ENCODE measurements at regions not wholly inside any gene's neighbourhood (a gene's known extent, or its start where the extent isn't known, plus 50 kb on each side); places are given as distances from the start of the nearest gene placed in this dataset.

DNA sequence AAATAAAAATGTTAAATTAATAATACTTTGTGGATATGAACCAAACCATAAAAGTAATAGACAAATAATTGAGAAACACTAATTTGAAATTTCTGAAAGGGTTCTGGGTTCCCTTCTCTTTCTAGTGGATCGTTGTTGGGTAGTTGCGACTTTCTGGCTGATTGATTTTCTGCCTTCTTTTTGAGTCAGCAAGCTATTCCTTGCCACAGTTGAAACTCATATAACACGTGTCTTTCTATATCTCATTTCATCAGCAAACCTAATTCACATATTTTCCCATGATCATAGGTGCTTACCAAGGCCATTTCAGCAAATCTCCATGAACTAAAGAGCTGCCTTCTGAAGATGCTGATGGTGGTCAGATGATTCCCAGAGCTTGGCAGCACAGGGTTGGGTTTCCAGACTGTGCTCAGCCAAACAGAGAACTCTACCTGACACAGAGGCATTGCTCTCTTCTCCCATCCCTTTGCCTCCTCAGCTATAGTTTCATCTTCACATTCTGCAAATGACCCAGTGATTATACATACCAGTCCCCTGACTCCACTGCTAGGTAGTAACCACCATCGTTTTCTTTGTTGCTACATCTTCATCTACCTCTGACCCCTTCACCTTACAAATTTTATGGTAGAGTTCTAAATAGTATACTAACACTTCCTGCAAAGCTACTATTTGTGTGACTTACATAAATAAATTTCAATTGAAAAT lies 383.9 kb upstream of the DPH6 start:
- TF ChIP-seq, protein P1, sequence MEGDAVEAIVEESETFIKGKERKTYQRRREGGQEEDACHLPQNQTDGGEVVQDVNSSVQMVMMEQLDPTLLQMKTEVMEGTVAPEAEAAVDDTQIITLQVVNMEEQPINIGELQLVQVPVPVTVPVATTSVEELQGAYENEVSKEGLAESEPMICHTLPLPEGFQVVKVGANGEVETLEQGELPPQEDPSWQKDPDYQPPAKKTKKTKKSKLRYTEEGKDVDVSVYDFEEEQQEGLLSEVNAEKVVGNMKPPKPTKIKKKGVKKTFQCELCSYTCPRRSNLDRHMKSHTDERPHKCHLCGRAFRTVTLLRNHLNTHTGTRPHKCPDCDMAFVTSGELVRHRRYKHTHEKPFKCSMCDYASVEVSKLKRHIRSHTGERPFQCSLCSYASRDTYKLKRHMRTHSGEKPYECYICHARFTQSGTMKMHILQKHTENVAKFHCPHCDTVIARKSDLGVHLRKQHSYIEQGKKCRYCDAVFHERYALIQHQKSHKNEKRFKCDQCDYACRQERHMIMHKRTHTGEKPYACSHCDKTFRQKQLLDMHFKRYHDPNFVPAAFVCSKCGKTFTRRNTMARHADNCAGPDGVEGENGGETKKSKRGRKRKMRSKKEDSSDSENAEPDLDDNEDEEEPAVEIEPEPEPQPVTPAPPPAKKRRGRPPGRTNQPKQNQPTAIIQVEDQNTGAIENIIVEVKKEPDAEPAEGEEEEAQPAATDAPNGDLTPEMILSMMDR (conservative IDR thresholded peaks at IDR 0.05; ENCODE audit: low read depth, low read length): no peak
- no peak overlapping the region for H3K4me3 ChIP-seq (ENCODE audit: low read length)
- DNase-seq (ENCODE audit: low read depth): no peak

GRCh38 chr15:35931799-35932341 lies 385.9 kb upstream of the DPH6 start:
- TF ChIP-seq, protein P1 (conservative IDR thresholded peaks at IDR 0.05; ENCODE audit: low read depth, low read length): no peak
- no peak overlapping the region for H3K4me3 ChIP-seq (ENCODE audit: low read length)
- DNase-seq (ENCODE audit: low read depth): no peak

GRCh38 chr15:35932531-35932930 lies 386.6 kb upstream of the DPH6 start:
- TF ChIP-seq, protein P1 (conservative IDR thresholded peaks at IDR 0.05; ENCODE audit: low read depth, low read length): no peak
- no peak for DNase-seq (ENCODE audit: low read depth)
- H3K4me3 ChIP-seq (ENCODE audit: low read length): no peak overlapping the region

GRCh38 chr15:35933531-35933930 lies 387.6 kb upstream of the DPH6 start:
- no peak for DNase-seq (ENCODE audit: low read depth)

DNA sequence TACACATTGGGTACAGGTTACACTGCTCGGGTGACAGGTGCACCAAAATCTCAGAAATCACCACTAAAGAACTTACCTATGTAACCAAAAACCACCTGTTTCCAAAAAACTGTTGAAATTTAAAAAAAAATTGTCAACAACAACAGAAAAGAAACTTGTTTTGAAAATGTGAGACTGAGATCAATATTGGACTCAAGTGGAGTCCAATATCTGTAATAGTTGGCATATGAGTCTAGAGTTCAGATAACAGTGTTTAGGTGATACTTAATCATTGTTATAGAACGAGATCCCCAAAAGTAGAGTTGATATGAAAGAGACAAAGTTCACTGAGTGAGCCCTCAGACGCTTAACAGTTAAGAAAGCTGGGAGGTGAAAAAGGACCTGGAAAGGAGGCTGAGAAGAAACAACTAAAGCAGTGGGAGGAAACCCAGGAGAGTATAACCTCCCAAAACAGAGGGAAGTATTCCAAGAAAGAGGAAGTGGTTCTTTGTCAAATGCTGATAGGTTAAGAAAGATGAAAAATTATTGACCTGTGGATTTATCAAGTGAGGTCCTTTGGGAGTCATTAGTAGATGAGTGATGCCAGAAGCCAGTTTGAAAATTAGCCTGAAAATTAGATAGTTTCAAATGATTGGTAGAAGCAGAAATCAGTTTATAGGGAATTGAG lies 388.6 kb upstream of the DPH6 start:
- TF ChIP-seq, protein P1 (conservative IDR thresholded peaks at IDR 0.05; ENCODE audit: low read depth, low read length): no peak
- H3K4me3 ChIP-seq (ENCODE audit: low read length): no peak overlapping the region
- DNase-seq (ENCODE audit: low read depth): no peak

More at GRCh38 chr15:35933531-35933930, 387.6 kb upstream of the DPH6 start:
- TF ChIP-seq, protein P1 (conservative IDR thresholded peaks at IDR 0.05; ENCODE audit: low read depth, low read length): no peak
- H3K4me3 ChIP-seq (ENCODE audit: low read length): no peak overlapping the region

DNA sequence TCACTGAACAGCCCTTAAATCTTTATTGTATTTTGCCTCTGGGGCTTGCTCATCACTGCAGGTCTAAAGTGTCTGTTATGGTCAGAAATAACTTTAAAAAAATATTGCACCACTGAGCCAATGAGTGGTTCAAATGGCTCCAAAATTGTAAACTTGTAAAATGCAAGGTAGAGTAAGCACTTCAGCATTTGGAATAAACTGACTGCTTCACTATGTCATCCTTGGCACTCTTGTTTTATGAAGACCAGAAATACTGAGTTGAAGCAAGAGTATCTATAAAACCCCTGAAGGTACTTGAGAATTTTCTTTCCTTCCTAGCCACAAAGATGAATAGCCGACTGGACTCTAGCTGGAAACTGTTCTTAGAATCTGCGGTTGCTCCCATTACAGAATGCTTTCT lies 390.3 kb upstream of the DPH6 start:
- no peak overlapping the region for H3K4me3 ChIP-seq (ENCODE audit: low read length)
- DNase-seq (ENCODE audit: low read depth): no peak
- TF ChIP-seq, protein P1 (conservative IDR thresholded peaks at IDR 0.05; ENCODE audit: low read depth, low read length): no peak

Measured in retinal pigment epithelial cell (primary cell).